Prostate gland (tissue), 2 donors: ENCODE measurements at regions not wholly inside any gene's neighbourhood (a gene's known extent, or its start where the extent isn't known, plus 50 kb on each side); places are given as distances from the start of the nearest gene placed in this dataset.

ENCODE experiments used
- CTCF ChIP-seq, 4 experiments: fragments of 200-600 bp in 2 of 4; fragments of 450-650 bp in 2 of 4; sonication (generic) in 2 of 4; IDR thresholded peaks; 1 replicate in 3 of 4; 2 replicates in 1 of 4; pipeline ENCODE4 v1.5.1; 2016 to 2019; ENCODE audit warnings: antibody characterized with exemption in 4 of 4, mild to moderate bottlenecking in 2 of 4, moderate library complexity in 2 of 4
- POLR2A ChIP-seq: fragments of 450-650 bp; IDR thresholded peaks from one replicate; pipeline ENCODE4 v1.6.1; 2016; ENCODE audit warnings: antibody characterized with exemption, mild to moderate bottlenecking
- POLR2AphosphoS5 ChIP-seq: sonication (generic); formaldehyde crosslinking; IDR thresholded peaks from one replicate; pipeline ENCODE4 v1.6.1; 2017; ENCODE audit warnings: antibody characterized with exemption

DNA sequence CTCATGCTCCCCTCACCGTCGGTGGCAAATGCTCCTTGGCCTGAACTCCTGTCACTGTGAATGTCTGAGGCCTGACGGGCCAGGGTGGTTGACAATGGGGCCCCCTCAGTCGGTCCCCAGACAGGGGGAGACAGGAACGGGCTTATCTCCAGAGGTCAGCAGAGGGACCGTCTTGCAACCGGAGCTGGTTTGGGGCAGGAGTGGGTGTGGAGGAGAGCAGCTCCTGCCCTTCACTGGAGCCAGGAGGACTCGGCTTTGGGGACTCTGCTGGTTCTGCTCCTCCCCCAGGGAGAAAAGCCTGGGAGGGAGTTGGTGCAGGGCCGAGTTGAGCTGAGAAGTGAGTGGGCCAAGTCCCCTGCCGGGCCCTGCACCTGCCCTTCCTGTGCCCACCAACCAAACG lies 354.4 kb downstream of the BRD1 start:
- TF ChIP-seq CTCF (IDR thresholded peaks at IDR 0.05) (no peak), POLR2A (no peak), POLR2AphosphoS5 (no peak)
